ENCODE measurements at regions not wholly inside any gene's neighbourhood (a gene's known extent, or its start where the extent isn't known, plus 50 kb on each side); places are given as distances from the start of the nearest gene placed in this dataset.

DNA sequence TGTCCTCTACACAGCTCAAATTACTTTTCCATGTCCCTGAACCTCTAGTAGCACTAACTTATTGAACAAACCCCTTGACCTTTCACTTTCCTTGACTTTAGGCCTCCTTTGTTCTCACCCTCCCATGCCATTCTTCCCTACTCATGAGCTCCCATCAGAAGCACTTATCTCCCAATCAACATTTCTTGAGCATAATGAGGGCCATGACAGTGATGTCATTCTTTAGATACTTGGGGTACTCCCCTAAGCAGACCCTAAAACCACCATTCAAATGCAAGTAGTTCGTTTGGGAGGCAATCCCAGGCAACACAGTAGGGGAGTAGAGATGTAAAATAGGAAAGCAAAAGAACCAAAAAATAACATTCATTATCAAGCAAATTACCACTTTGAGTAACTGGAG, 115.9 kb upstream of the ARHGAP28 start:
- H3K9me3 ChIP-seq (ENCODE audit: control insufficient read depth in 4 of 4, low read length in 3 of 4): no peaks in the 10 kb centered on the region
- no peaks in the 10 kb centered on the region for H3K27me3 ChIP-seq (ENCODE audit: control insufficient read depth in 4 of 4, insufficient read depth in 4 of 4, low read length in 3 of 4)
- H3K27ac ChIP-seq (ENCODE audit: low read depth in 1 of 2, low read length in 2 of 2): no peak overlapping the region
- TF ChIP-seq, protein P1, sequence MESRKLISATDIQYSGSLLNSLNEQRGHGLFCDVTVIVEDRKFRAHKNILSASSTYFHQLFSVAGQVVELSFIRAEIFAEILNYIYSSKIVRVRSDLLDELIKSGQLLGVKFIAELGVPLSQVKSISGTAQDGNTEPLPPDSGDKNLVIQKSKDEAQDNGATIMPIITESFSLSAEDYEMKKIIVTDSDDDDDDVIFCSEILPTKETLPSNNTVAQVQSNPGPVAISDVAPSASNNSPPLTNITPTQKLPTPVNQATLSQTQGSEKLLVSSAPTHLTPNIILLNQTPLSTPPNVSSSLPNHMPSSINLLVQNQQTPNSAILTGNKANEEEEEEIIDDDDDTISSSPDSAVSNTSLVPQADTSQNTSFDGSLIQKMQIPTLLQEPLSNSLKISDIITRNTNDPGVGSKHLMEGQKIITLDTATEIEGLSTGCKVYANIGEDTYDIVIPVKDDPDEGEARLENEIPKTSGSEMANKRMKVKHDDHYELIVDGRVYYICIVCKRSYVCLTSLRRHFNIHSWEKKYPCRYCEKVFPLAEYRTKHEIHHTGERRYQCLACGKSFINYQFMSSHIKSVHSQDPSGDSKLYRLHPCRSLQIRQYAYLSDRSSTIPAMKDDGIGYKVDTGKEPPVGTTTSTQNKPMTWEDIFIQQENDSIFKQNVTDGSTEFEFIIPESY (IDR thresholded peaks at IDR 0.05): no peak
- TF ChIP-seq JUND (IDR thresholded peaks at IDR 0.05) (no peak), RXRA (IDR thresholded peaks at IDR 0.05) (no peak), NR2F2 (IDR thresholded peaks at IDR 0.05) (no peak), GABPA (IDR thresholded peaks at IDR 0.05 in 1 of 2, conservative IDR thresholded peaks at IDR 0.05 in 1 of 2) (no peak), HNF4G (IDR thresholded peaks at IDR 0.05) (no peak), YY1 (IDR thresholded peaks at IDR 0.05) (no peak), HNF4A (conservative IDR thresholded peaks at IDR 0.05) (no peak), EGR1 (IDR thresholded peaks at IDR 0.05; ENCODE audit: low read depth in 2 of 2) (no peak), SP1 (IDR thresholded peaks at IDR 0.05) (no peak), RAD21 (IDR thresholded peaks at IDR 0.05) (no peak), FOXA1 (IDR thresholded peaks at IDR 0.05) (no peak), FOXA2 (IDR thresholded peaks at IDR 0.05) (no peak), TAF1 (conservative IDR thresholded peaks at IDR 0.05) (no peak)
- TF ChIP-seq, protein P2, sequence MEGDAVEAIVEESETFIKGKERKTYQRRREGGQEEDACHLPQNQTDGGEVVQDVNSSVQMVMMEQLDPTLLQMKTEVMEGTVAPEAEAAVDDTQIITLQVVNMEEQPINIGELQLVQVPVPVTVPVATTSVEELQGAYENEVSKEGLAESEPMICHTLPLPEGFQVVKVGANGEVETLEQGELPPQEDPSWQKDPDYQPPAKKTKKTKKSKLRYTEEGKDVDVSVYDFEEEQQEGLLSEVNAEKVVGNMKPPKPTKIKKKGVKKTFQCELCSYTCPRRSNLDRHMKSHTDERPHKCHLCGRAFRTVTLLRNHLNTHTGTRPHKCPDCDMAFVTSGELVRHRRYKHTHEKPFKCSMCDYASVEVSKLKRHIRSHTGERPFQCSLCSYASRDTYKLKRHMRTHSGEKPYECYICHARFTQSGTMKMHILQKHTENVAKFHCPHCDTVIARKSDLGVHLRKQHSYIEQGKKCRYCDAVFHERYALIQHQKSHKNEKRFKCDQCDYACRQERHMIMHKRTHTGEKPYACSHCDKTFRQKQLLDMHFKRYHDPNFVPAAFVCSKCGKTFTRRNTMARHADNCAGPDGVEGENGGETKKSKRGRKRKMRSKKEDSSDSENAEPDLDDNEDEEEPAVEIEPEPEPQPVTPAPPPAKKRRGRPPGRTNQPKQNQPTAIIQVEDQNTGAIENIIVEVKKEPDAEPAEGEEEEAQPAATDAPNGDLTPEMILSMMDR (IDR thresholded peaks at IDR 0.05; ENCODE audit: low read depth, low read length, missing input control): no peak
- TF ChIP-seq, protein P3, sequence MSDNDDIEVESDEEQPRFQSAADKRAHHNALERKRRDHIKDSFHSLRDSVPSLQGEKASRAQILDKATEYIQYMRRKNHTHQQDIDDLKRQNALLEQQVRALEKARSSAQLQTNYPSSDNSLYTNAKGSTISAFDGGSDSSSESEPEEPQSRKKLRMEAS (IDR thresholded peaks at IDR 0.05): no peak
- TF ChIP-seq, protein P4, sequence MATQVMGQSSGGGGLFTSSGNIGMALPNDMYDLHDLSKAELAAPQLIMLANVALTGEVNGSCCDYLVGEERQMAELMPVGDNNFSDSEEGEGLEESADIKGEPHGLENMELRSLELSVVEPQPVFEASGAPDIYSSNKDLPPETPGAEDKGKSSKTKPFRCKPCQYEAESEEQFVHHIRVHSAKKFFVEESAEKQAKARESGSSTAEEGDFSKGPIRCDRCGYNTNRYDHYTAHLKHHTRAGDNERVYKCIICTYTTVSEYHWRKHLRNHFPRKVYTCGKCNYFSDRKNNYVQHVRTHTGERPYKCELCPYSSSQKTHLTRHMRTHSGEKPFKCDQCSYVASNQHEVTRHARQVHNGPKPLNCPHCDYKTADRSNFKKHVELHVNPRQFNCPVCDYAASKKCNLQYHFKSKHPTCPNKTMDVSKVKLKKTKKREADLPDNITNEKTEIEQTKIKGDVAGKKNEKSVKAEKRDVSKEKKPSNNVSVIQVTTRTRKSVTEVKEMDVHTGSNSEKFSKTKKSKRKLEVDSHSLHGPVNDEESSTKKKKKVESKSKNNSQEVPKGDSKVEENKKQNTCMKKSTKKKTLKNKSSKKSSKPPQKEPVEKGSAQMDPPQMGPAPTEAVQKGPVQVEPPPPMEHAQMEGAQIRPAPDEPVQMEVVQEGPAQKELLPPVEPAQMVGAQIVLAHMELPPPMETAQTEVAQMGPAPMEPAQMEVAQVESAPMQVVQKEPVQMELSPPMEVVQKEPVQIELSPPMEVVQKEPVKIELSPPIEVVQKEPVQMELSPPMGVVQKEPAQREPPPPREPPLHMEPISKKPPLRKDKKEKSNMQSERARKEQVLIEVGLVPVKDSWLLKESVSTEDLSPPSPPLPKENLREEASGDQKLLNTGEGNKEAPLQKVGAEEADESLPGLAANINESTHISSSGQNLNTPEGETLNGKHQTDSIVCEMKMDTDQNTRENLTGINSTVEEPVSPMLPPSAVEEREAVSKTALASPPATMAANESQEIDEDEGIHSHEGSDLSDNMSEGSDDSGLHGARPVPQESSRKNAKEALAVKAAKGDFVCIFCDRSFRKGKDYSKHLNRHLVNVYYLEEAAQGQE (IDR thresholded peaks at IDR 0.05): no peak
- TF ChIP-seq, protein P5, sequence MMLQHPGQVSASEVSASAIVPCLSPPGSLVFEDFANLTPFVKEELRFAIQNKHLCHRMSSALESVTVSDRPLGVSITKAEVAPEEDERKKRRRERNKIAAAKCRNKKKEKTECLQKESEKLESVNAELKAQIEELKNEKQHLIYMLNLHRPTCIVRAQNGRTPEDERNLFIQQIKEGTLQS (IDR thresholded peaks at IDR 0.05): no peak
- H3K4me1 ChIP-seq (ENCODE audit: control insufficient read depth in 4 of 4, insufficient read depth in 4 of 4, low read length in 3 of 4): no peaks in the 10 kb centered on the region
- WGBS: 14% methylated on average over 1 of the region's 1 CpG
- H3K9ac ChIP-seq (ENCODE audit: low read depth in 1 of 2, low read length in 2 of 2): no peak overlapping the region
- DNase-seq (ENCODE audit: low spot score): no peak
- no peak overlapping the region for H3K4me3 ChIP-seq (ENCODE audit: low read depth in 1 of 3, low read length in 3 of 3)
- H3K36me3 ChIP-seq (ENCODE audit: control insufficient read depth in 4 of 4, insufficient read depth in 3 of 4, low read depth in 1 of 4, low read length in 3 of 4): no peaks in the 10 kb centered on the region
